ENCODE measurements at regions not wholly inside any gene's neighbourhood (a gene's known extent, or its start where the extent isn't known, plus 50 kb on each side); places are given as distances from the start of the nearest gene placed in this dataset.

DNA sequence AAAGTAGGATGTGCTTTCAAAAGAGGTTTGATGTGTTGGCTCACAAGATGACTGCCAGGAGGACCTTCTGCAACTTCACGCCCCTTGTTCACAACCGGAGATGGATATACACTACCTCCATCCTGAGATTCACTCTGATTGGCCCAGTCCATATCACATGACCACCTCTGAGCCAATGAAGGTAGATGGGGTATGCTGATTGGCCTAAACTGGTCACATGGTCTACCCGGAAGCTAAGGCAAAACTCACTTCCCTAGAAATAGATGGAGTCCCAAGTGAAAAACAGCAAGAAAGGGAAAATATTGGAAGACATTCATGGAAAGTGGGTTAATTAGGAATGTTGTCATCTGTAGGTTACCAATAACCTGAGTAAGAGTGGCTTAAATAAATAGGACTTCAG is 119.7 kb upstream of the MRI1 start:
- Histone ChIP-seq H3K27me3 (ENCODE audit: control insufficient read depth, insufficient read depth, low read length) (no peaks in the 10 kb centered on the region), H3K9me3 (ENCODE audit: control insufficient read depth in 2 of 3, insufficient read depth in 1 of 3, low read length in 3 of 3) (no peaks in the 10 kb centered on the region), H3K4me3 (ENCODE audit: low read length in 3 of 3) (no peak overlapping the region), H3K9ac (ENCODE audit: low read length in 3 of 3) (no peak overlapping the region), H3K36me3 (ENCODE audit: control insufficient read depth in 2 of 3, insufficient read depth in 3 of 3, low read length in 3 of 3) (no peaks in the 10 kb centered on the region), H3K4me1 (ENCODE audit: control insufficient read depth in 2 of 3, insufficient read depth in 2 of 3, low read depth in 1 of 3, low read length in 3 of 3) (no peaks in the 10 kb centered on the region), H3K27ac (ENCODE audit: low read depth in 2 of 2, low read length in 2 of 2) (no peak overlapping the region)
- DNase-seq (no peak), FAIRE-seq (no peak)
- intact Hi-C loops (cut with DNase I), result no loop called here
- TF ChIP-seq, protein P1, sequence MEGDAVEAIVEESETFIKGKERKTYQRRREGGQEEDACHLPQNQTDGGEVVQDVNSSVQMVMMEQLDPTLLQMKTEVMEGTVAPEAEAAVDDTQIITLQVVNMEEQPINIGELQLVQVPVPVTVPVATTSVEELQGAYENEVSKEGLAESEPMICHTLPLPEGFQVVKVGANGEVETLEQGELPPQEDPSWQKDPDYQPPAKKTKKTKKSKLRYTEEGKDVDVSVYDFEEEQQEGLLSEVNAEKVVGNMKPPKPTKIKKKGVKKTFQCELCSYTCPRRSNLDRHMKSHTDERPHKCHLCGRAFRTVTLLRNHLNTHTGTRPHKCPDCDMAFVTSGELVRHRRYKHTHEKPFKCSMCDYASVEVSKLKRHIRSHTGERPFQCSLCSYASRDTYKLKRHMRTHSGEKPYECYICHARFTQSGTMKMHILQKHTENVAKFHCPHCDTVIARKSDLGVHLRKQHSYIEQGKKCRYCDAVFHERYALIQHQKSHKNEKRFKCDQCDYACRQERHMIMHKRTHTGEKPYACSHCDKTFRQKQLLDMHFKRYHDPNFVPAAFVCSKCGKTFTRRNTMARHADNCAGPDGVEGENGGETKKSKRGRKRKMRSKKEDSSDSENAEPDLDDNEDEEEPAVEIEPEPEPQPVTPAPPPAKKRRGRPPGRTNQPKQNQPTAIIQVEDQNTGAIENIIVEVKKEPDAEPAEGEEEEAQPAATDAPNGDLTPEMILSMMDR (IDR thresholded peaks at IDR 0.05; ENCODE audit: borderline replicate concordance, extremely low read depth, insufficient read depth), result no peak

DNA sequence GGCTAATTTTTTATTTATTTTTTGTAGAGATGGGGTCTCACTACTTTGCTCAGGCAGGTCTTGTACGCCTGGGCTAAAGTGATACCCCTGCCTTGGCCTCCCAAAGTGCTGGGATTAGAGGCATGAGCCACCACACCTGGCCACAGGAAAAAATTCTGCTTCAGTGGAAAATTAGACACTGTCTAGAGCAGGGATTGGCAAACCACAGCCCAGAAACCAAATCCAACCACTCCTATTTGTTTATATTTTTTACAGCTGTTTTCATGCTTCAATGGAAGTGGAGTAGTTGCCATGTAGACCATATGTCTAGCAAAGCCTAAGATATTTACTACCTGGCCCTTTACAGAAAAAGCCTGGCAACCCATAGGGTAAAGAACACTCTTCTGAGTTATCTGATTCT is 123.7 kb upstream of the MRI1 start:
- Histone ChIP-seq H3K9me3 (ENCODE audit: control insufficient read depth in 2 of 3, insufficient read depth in 1 of 3, low read length in 3 of 3) (peaks cover 0 to 3% (median 0%) of the 10 kb centered on the region in 3 donors), H3K9ac (ENCODE audit: low read length in 3 of 3) (no peak overlapping the region), H3K4me3 (ENCODE audit: low read length in 3 of 3) (no peak overlapping the region), H3K4me1 (ENCODE audit: control insufficient read depth in 2 of 3, insufficient read depth in 2 of 3, low read depth in 1 of 3, low read length in 3 of 3) (no peaks in the 10 kb centered on the region), H3K36me3 (ENCODE audit: control insufficient read depth in 2 of 3, insufficient read depth in 3 of 3, low read length in 3 of 3) (no peaks in the 10 kb centered on the region), H3K27ac (ENCODE audit: low read depth in 2 of 2, low read length in 2 of 2) (no peak overlapping the region), H3K27me3 (ENCODE audit: control insufficient read depth, insufficient read depth, low read length) (no peaks in the 10 kb centered on the region)
- FAIRE-seq, result no peak
- intact Hi-C loops (cut with DNase I), result no loop called here
- TF ChIP-seq, protein P1 (IDR thresholded peaks at IDR 0.05; ENCODE audit: borderline replicate concordance, extremely low read depth, insufficient read depth), result no peak
- no peak for DNase-seq

DNA sequence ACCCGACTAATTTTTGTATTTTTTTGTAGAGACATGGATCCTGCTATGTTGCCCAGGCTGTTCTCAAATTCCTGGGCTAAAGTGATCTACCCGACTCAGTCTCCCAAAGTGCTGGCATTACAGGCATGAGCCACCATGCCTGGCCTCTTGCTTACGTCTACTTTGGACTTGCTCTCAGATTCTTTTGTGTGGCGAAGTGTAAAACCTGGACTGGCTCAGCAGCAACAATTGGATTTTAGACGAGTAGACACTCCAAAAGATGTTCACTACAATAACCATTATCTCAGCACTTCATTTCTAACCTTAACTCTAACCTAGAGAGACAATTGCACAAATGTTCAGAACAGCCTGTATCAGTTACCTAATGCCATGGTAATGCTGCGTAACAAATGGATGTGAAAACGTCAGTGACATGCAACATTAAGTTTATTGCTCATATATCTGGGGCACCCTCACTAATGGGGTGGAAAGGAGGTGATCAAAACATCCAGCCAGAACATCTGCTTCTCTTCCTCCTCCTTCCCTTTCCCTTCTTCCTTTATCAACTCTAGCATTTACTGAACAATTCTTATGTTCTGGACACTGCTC is 124.9 kb upstream of the MRI1 start:
- H3K4me3 ChIP-seq (ENCODE audit: low read length in 3 of 3), result no peak overlapping the region
- FAIRE-seq, result no peak
- no peak for DNase-seq
- no peak overlapping the region for H3K9ac ChIP-seq (ENCODE audit: low read length in 3 of 3)
- TF ChIP-seq, protein P1 (IDR thresholded peaks at IDR 0.05; ENCODE audit: borderline replicate concordance, extremely low read depth, insufficient read depth), result no peak
- H3K27ac ChIP-seq (ENCODE audit: low read depth in 2 of 2, low read length in 2 of 2), result no peak overlapping the region
- H3K9me3 ChIP-seq (ENCODE audit: control insufficient read depth in 2 of 3, insufficient read depth in 1 of 3, low read length in 3 of 3), result peaks cover 0 to 3% (median 0%) of the 10 kb centered on the region in 3 donors
- no peaks in the 10 kb centered on the region for H3K36me3 ChIP-seq (ENCODE audit: control insufficient read depth in 2 of 3, insufficient read depth in 3 of 3, low read length in 3 of 3)
- H3K27me3 ChIP-seq (ENCODE audit: control insufficient read depth, insufficient read depth, low read length), result no peaks in the 10 kb centered on the region
- intact Hi-C loops (cut with DNase I), result no loop called here
- no peaks in the 10 kb centered on the region for H3K4me1 ChIP-seq (ENCODE audit: control insufficient read depth in 2 of 3, insufficient read depth in 2 of 3, low read depth in 1 of 3, low read length in 3 of 3)

DNA sequence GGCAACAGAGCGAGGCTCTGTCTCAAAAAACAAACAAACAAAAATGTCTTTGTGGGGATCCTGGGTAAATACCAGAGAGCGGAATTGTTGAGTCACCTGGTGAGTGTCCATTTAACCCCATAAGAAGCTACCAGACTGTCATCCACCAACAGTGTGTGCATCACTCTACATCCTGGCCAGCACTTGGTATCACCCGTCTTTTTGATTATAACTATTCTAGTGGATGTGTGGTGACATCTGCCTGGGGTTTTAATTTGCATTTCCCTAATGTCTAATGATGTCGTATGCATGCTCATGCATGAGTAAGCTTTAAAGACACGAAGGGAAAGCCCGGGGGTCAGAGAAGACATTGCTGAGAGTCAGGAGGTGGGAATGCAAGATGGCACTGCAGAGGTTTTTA is 126.7 kb upstream of the MRI1 start:
- intact Hi-C loops (cut with DNase I), result no loop called here
- DNase-seq, result no peak
- no peak overlapping the region for H3K27ac ChIP-seq (ENCODE audit: low read depth in 2 of 2, low read length in 2 of 2)
- TF ChIP-seq, protein P1 (IDR thresholded peaks at IDR 0.05; ENCODE audit: borderline replicate concordance, extremely low read depth, insufficient read depth), result no peak
- no peak overlapping the region for H3K9ac ChIP-seq (ENCODE audit: low read length in 3 of 3)
- no peaks in the 10 kb centered on the region for H3K36me3 ChIP-seq (ENCODE audit: control insufficient read depth in 2 of 3, insufficient read depth in 3 of 3, low read length in 3 of 3)
- H3K27me3 ChIP-seq (ENCODE audit: control insufficient read depth, insufficient read depth, low read length), result no peaks in the 10 kb centered on the region
- peaks cover 0 to 3% (median 0%) of the 10 kb centered on the region in 3 donors for H3K9me3 ChIP-seq (ENCODE audit: control insufficient read depth in 2 of 3, insufficient read depth in 1 of 3, low read length in 3 of 3)
- H3K4me1 ChIP-seq (ENCODE audit: control insufficient read depth in 2 of 3, insufficient read depth in 2 of 3, low read depth in 1 of 3, low read length in 3 of 3), result peaks cover 0 to 7% (median 3%) of the 10 kb centered on the region in 3 donors
- no peak for FAIRE-seq
- no peak overlapping the region for H3K4me3 ChIP-seq (ENCODE audit: low read length in 3 of 3)

Measured in kidney (tissue), 13 donors.